Osteoblast (primary cell): ENCODE measurements at regions not wholly inside any gene's neighbourhood (a gene's known extent, or its start where the extent isn't known, plus 50 kb on each side); places are given as distances from the start of the nearest gene placed in this dataset.
"Not testable (repeated sequence)": the region's sequence is repeated elsewhere in the genome, so short reads cannot be mapped to it uniquely, and the experiment has no call there.

Source experiments
- DNase-seq: peaks from one replicate; pipeline ENCODE4 v3.0.0; 2011; ENCODE audit warnings: low spot score, mixed read lengths; ENCODE audit not compliant: insufficient read length; ENCODE audit errors: missing footprints
- H2AFZ ChIP-seq: 2 replicates; pipeline ENCODE4 v1.6.0; 2011; ENCODE audit warnings: mild to moderate bottlenecking, low read length
- H3K27ac ChIP-seq: 2 replicates; pipeline ENCODE4 v1.5.1; 2011; ENCODE audit warnings: mild to moderate bottlenecking, low read depth, low read length, moderate library complexity
- H3K27me3 ChIP-seq: 2 replicates; pipeline ENCODE4 v1.6.0; 2012; ENCODE audit warnings: mild to moderate bottlenecking, control low read depth, inconsistent platforms, low read length, moderate library complexity; ENCODE audit not compliant: insufficient read depth
- H3K36me3 ChIP-seq: 2 replicates; pipeline ENCODE4 v1.5.1; 2011; ENCODE audit warnings: mild to moderate bottlenecking, low read length, control low read depth, moderate library complexity; ENCODE audit not compliant: insufficient read depth
- H3K4me1 ChIP-seq: 2 replicates; pipeline ENCODE4 v1.5.1; 2011; ENCODE audit warnings: mild to moderate bottlenecking, low read length, control low read depth, moderate library complexity; ENCODE audit not compliant: insufficient read depth
- H3K4me2 ChIP-seq: 2 replicates; pipeline ENCODE4 v1.6.0; 2011; ENCODE audit warnings: mild to moderate bottlenecking, low read length; ENCODE audit not compliant: insufficient read depth
- H3K4me3 ChIP-seq: fragments of 200-600 bp; sonication (generic); 3 replicates; pipeline ENCODE4 v1.5.1; 2012; ENCODE audit warnings: mild to moderate bottlenecking, low read length, inconsistent platforms; ENCODE audit not compliant: insufficient read depth
- H3K79me2 ChIP-seq: 2 replicates; pipeline ENCODE4 v1.6.0; 2012; ENCODE audit warnings: mild to moderate bottlenecking, low read length, control low read depth, inconsistent platforms; ENCODE audit not compliant: insufficient read depth
- H3K9me3 ChIP-seq: 2 replicates; pipeline ENCODE4 v1.5.1; 2011; ENCODE audit warnings: low read depth, low read length, control low read depth
- H4K20me1 ChIP-seq: 2 replicates; pipeline ENCODE4 v1.6.0; 2012; ENCODE audit warnings: mild to moderate bottlenecking, low read length, control low read depth; ENCODE audit not compliant: insufficient read depth
- CTCF ChIP-seq: IDR thresholded peaks from 2 replicates; pipeline ENCODE4 v1.5.1; 2011; ENCODE audit warnings: mild to moderate bottlenecking, low read depth, low read length, moderate library complexity; ENCODE audit errors: extremely low read depth

GRCh38 chrX:11899091-11899490, 141.1 kb downstream of the MSL3 start:
- Histone ChIP-seq H3K27ac (no peak overlapping the region), H3K4me2 (no peak overlapping the region), H3K9me3 (no peaks in the 10 kb centered on the region), H3K4me3 (no peak overlapping the region), H3K36me3 (no peaks in the 10 kb centered on the region), H3K4me1 (no peaks in the 10 kb centered on the region), H3K79me2 (no peaks in the 10 kb centered on the region), H2AFZ (no peak overlapping the region), H4K20me1 (no peaks in the 10 kb centered on the region), H3K27me3 (no peaks in the 10 kb centered on the region)
- TF ChIP-seq CTCF = no peak
- no peak for DNase-seq

- H2AFZ ChIP-seq, H4K20me1 ChIP-seq, H3K27ac ChIP-seq, H3K36me3 ChIP-seq, H3K4me2 ChIP-seq, H3K4me1 ChIP-seq, H3K27me3 ChIP-seq, H3K4me3 ChIP-seq, H3K9me3 ChIP-seq, DNase-seq, H3K79me2 ChIP-seq: not testable (repeated sequence)
These were observed 147.9 kb downstream of the MSL3 start for GRCh38 chrX:11905933-11906332.

- no peaks in the 10 kb centered on the region for H3K4me1 ChIP-seq
- no peak for DNase-seq
- H3K9me3 ChIP-seq = no peaks in the 10 kb centered on the region
- no peak overlapping the region for H3K27ac ChIP-seq
- no peaks in the 10 kb centered on the region for H3K36me3 ChIP-seq
- H3K4me3 ChIP-seq = no peak overlapping the region
- no peaks in the 10 kb centered on the region for H3K27me3 ChIP-seq
- H2AFZ ChIP-seq = no peak overlapping the region
- no peaks in the 10 kb centered on the region for H3K79me2 ChIP-seq
- TF ChIP-seq CTCF = peak; percentile 48
- H4K20me1 ChIP-seq = no peaks in the 10 kb centered on the region
- no peak overlapping the region for H3K4me2 ChIP-seq
These were observed 150.3 kb downstream of the MSL3 start for GRCh38 chrX:11908371-11908770.

- Histone ChIP-seq H3K79me2 (no peaks in the 10 kb centered on the region), H3K27ac (no peak overlapping the region), H3K9me3 (no peaks in the 10 kb centered on the region), H3K27me3 (no peaks in the 10 kb centered on the region), H3K4me1 (no peaks in the 10 kb centered on the region), H3K4me2 (no peak overlapping the region), H3K36me3 (no peaks in the 10 kb centered on the region), H3K4me3 (no peak overlapping the region), H2AFZ (no peak overlapping the region), H4K20me1 (no peaks in the 10 kb centered on the region)
- TF ChIP-seq CTCF = no peak
- DNase-seq = no peak
These were observed 155.0 kb downstream of the MSL3 start for GRCh38 chrX:11913001-11913400.

GRCh38 chrX:11929476-11929875, 171.4 kb downstream of the MSL3 start:
- Histone ChIP-seq H4K20me1 (no peaks in the 10 kb centered on the region), H3K4me3 (no peak overlapping the region), H3K27ac (no peak overlapping the region), H3K36me3 (no peaks in the 10 kb centered on the region), H3K27me3 (no peaks in the 10 kb centered on the region), H3K4me1 (no peaks in the 10 kb centered on the region), H3K9me3 (no peaks in the 10 kb centered on the region), H3K79me2 (no peaks in the 10 kb centered on the region), H3K4me2 (no peak overlapping the region), H2AFZ (no peak overlapping the region)
- peak; percentile 15 for DNase-seq
- TF ChIP-seq CTCF = no peak
